NCI-H2029 treated with DMSO at 0.1 percent for 48 hours (cell line): ENCODE measurements at regions not wholly inside any gene's neighbourhood (a gene's known extent, or its start where the extent isn't known, plus 50 kb on each side); places are given as distances from the start of the nearest gene placed in this dataset.
"Not testable (repeated sequence)": the region's sequence is repeated elsewhere in the genome, so short reads cannot be mapped to it uniquely, and the experiment has no call there.

Experiments used
- DNase-seq: peaks from one replicate; lab custom pipeline; 2025; lab: John Stamatoyannopoulos, UW

DNA sequence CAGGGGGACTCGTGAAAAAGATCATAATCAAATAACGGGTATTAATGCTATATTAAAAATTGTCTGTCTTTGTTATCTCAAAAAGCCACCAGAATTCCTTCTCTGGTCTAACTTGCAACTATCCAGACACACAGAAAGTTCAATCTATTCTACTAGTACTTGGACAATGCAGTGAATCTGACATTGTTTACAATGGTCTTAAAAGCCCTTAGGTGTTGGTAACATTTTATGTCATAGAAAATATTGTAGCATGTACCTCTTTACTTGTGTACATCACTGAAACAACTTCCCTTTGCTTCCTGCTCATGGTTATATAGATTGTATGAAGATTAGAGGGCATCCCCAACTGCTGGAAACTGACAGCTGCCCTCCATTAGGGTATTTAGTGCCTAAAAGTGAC is 71.1 kb upstream of the PPP3CA start:
- no peak for DNase-seq

DNA sequence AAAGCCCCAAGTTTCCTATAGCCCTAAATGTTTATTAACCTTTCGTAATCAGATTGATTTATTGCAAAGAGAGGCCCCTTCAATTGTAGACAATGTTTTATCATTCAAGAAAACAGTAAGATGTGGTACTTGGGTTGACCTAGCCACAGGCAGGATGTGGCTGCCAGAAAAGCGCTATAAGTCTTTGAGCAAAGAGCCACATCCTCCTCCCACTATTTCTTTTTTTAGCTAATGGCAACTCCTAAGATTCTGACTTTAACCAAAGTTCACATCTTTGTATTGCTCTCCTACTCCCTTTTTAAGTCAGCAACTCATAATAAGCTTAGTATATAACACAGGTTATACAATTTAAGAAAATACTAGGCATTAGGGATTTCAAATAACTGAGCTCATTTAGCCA is 70.7 kb upstream of the PPP3CA start:
- no peak for DNase-seq

DNA sequence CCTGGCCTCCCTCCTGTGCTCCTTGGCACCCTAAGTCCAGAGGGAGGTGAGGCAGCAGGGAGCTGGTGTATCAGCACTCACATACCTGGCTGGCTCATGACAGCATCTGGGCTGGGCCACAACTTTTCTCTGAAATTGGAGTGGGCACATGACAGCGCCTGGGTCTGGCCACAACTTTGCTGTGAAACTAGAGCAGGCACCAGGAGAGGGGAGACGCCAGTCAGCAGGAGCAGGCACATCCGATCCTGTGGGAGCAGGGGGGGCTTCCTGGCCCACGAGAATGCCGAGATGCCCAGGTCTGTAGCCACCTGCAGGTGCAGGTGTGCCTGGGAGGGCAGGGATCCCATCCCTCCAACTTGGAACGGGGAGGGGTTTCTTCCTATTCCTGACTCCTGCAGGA is 69.7 kb upstream of the PPP3CA start:
- no peak for DNase-seq

DNA sequence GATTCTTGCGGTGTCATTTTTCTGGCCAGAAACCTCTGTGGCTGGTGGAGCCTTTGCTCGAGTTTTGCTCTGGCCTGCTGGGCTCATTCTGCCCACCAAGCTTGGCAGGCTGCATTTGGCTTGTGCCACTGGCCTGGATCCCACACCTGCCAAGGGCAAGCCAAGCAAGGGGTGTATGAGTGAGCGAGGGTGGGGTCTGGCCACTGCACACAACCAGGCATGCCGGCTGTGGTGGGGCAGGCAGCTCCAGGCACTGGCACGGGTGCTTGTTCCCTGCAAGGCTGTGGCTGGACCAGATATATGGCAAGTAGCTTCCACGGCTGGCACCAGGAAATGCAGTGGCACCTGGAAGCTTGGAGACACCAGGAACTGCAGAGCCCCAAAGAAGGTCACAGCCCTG is 68.6 kb upstream of the PPP3CA start:
- DNase-seq = no peak

DNA sequence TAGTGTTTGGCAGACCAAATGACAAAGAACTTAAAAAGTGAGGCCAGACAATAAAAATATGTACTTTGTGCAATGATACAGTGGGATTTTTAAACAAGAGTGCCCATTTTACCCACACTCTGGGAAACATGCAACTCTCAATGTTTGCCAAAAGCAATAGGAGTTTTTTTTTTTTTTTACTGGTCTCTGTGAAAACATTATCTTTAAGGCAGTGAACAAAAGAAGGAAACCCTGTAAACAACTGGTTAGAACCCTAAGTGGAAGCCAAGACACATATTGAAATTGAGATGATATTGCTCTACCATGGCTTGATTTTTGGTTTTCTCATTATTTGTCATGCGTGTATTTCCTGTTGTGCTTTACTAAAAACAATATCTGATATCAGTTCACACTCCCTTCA is 67.2 kb upstream of the PPP3CA start:
- DNase-seq = no peak

DNA sequence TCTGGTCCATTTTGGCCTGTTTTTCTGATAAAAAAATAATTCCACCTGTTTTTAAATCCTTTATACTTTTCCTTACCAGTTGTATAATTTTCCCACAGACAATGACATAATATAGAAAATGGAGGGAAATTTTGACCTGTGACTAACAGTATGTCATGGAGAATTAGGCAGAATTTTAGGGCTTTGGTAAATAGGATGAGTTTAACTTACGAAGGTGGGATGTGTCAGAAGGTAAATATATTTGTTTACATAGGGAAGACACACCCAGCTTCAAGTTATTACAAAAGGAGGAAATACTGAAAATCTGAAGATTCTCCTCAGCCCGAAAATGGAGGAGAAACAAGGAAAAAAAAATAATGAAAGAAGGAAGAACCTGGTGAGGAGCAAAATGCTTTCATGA is 64.6 kb upstream of the PPP3CA start:
- DNase-seq = no peak

DNA sequence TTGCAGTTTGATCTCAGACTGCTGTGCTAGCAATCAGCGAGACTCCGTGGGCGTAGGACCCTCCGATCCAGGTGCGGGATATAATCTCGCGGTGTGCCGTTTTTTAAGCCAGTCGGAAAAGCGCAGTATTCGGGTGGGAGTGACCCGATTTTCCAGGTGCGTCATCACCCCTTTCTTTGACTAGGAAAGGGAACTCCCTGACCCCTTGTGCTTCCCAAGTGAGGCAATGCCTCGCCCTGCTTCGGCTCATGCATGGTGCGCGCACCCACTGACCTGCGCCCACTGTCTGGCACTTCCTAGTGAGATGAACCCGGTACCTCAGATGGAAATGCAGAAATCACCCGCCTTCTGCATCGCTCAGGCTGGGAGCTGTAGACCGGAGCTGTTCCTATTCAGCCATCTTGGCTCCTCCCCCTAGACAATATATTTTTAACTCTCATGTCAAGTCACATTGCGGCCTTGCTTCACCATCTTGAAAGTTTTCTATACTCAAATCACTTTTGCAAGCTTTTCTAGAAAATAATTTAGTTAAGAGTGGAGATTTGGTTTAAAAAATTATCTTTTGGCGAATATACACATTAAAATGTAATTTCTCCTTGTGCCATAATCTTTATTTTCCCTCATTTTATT is 64.1 kb upstream of the PPP3CA start:
- DNase-seq = not testable (repeated sequence)

DNA sequence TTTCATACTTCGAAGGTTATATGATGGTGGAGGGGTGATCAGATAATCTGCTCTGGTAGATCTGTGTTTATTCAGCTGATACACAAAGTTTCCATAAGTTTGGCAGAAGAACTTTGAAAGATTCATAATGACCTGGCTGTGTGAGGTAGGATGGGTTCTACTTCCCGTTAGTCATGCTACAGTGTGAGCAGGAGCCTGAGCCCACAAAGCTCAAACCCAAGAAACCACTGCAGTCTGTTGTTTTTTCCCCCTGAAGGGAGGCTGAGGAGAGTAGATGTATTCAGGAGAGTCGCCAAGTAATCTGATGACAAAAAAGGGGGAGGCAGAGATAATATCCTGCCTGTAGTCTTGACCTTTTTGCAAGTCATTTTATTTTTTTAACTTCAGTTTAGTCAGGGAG is 52.8 kb upstream of the PPP3CA start:
- no peak for DNase-seq

DNA sequence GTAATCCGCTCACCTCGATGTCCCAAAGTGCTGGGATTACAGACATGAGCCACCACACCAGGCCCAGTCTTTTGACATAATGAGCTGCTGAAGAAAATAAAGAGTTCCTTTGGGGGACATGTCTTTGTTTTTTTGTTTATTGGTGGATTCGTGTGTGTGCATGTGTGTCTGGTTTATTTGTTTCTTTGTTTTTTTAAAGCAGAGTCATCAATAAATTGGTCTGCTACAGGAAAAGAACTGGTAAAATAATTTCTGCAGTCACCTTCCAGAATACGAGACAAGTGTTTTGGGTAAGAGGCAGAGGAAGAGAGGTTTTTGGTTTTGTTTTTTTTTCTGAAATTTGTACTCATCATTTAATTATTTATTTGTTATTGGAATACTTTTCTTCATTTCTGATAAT is 51.5 kb upstream of the PPP3CA start:
- DNase-seq = no peak
